ENCODE measurements at regions not wholly inside any gene's neighbourhood (a gene's known extent, or its start where the extent isn't known, plus 50 kb on each side); places are given as distances from the start of the nearest gene placed in this dataset.

- ATAC-seq (peak; percentile 23; the same call in 1 of the 3 replicates), DNase-seq (ENCODE audit: low spot score) (no peak)
- no peaks in the 10 kb centered on the region for H3K27me3 ChIP-seq (ENCODE audit: insufficient read depth)
- H3K4me2 ChIP-seq: no peak overlapping the region
- H3K36me3 ChIP-seq (ENCODE audit: insufficient read depth): no peaks in the 10 kb centered on the region
- H3K4me3 ChIP-seq: no peak overlapping the region
- no peaks in the 10 kb centered on the region for H3K79me2 ChIP-seq (replicated peaks; ENCODE audit: insufficient read depth)
- H3F3A ChIP-seq (replicated peaks; ENCODE audit: low read depth): no peaks in the 10 kb centered on the region
- H3K9me3 Mint-ChIP-seq: no peaks in the 10 kb centered on the region
- no peaks in the 10 kb centered on the region for H3K36me3 Mint-ChIP-seq (ENCODE audit: low read depth)
- no peak overlapping the region for H3K27ac Mint-ChIP-seq
- no peak overlapping the region for H3K27ac ChIP-seq (ENCODE audit: low read depth)
- no peak overlapping the region for H3K4me3 Mint-ChIP-seq
- no peaks in the 10 kb centered on the region; the same call in 2 of the 3 replicates for H3K4me1 Mint-ChIP-seq
- no peaks in the 10 kb centered on the region for H3K9me2 ChIP-seq (ENCODE audit: insufficient read depth)
- no peaks in the 10 kb centered on the region for H3K4me1 ChIP-seq (ENCODE audit: insufficient read depth)
- no peak overlapping the region for H2AFZ ChIP-seq
- TF ChIP-seq CTCF (conservative IDR thresholded peaks at IDR 0.05; ENCODE audit: low read depth in 2 of 2) (no peak), ZNF331 (CRISPR knock-in tag; IDR thresholded peaks at IDR 0.05; ENCODE audit: low read depth) (no peak), STAT1 (IDR thresholded peaks at IDR 0.05; ENCODE audit: unreplicated experiment) (no peak), ZNF462 (CRISPR knock-in tag; IDR thresholded peaks at IDR 0.05) (no peak), EZH2phosphoT487 (IDR thresholded peaks at IDR 0.05; ENCODE audit: unreplicated experiment) (no peak), ETS1 (IDR thresholded peaks at IDR 0.05) (no peak), CREB1 (CRISPR knock-in tag; IDR thresholded peaks at IDR 0.05; ENCODE audit: low read depth) (no peak)
- H4K20me1 ChIP-seq (replicated peaks; ENCODE audit: insufficient read depth): no peaks in the 10 kb centered on the region
- peaks cover 2% of the 10 kb centered on the region for H3K27me3 Mint-ChIP-seq (ENCODE audit: insufficient read depth, low read depth, poor library complexity)
These were observed 300.7 kb upstream of the IRX4 start for GRCh38 chr5:2183154-2184025.

Measured in GM23338 (cell line).